Motor neuron (in vitro differentiated cells): ENCODE measurements at regions not wholly inside any gene's neighbourhood (a gene's known extent, or its start where the extent isn't known, plus 50 kb on each side); places are given as distances from the start of the nearest gene placed in this dataset.

Experiments
- ATAC-seq, 8 experiments: fragments of 200-7000 bp; cut with Tn5 transposase; replicated peaks in 6 of 8; 2 replicates each; pipeline ENCODE4 v1.8.0; 2021; ENCODE audit warnings: mild to moderate bottlenecking in 8 of 8, moderate library complexity in 8 of 8
- H3K27ac ChIP-seq, 2 donors: fragments of 250-450 bp; sonication (Bioruptor Pico); 2 replicates each; pipeline ENCODE4 v1.9.0; 2021; ENCODE audit warnings: antibody characterized with exemption in 2 of 2, mild to moderate bottlenecking in 2 of 2, moderate library complexity in 1 of 2
- H3K4me1 ChIP-seq, 2 donors: fragments of 250-450 bp; sonication (Bioruptor Pico); replicated peaks in 1 of 2; 2 replicates each; pipeline ENCODE4 v1.6.1; 2021; ENCODE audit warnings: antibody characterized with exemption in 2 of 2, mild to moderate bottlenecking in 2 of 2, moderate library complexity in 1 of 2
- H3K4me3 ChIP-seq, 5 donors: fragments of 250-450 bp; sonication (Bioruptor Pico); 2 replicates each; pipeline ENCODE4 v1.9.0; 2021; ENCODE audit warnings: antibody characterized with exemption in 5 of 5, mild to moderate bottlenecking in 5 of 5, moderate library complexity in 4 of 5
- WGBS, 10 experiments: fragments of 450-650 bp; shearing (Covaris generic); methylation state at CpG; one replicate each; pipeline ENCODE4 v1.0.0; 2022; 5-methylcytosine and 5-hydroxymethylcytosine counted together
- in situ Hi-C, 9 experiments: fragments of 400-800 bp; cut with MboI; loops; one replicate each; pipeline ENCODE4 v1.15.0; 2021; ENCODE audit warnings: low sequenced_read_pairs in 9 of 9, low pct_unique_long_range_greater_than_20kb in 2 of 9; ENCODE audit not compliant: unreplicated experiment in 9 of 9

- Histone ChIP-seq H3K4me1 (peaks cover 19 to 26% of the 10 kb centered on the region in 2 donors), H3K4me3 (no peak overlapping the region), H3K27ac (no peak overlapping the region)
- ATAC-seq = peak in 6 of 8 experiments; percentile 68 to 98 (median 96)
- WGBS, 10 experiments = 36 to 100% (median 75%) methylated on average over 1 to 3 of the region's 3 CpGs; no CpG with 5 or more reads in 2 of the 10 experiments
- in situ Hi-C loops = loop anchor here in 4 of 9 experiments (25.0 kb wide), 1 partner anchor 524 kb away; no protein-coding TSS in a partner anchor
Measured at GRCh38 chr12:77163074-77164038, 98.0 kb upstream of the E2F7 start.

- peaks cover 19 to 26% of the 10 kb centered on the region in 2 donors for H3K4me1 ChIP-seq
- no peak overlapping the region for H3K4me3 ChIP-seq
- WGBS, 10 experiments = 9 to 93% (median 32%) methylated on average over 2 of the region's 2 CpGs; no CpG with 5 or more reads in 2 of the 10 experiments
- H3K27ac ChIP-seq = no peak overlapping the region
- no peak for ATAC-seq
- in situ Hi-C loops = loop anchor here in 4 of 9 experiments (25.0 kb wide), 1 partner anchor 525 kb away; no protein-coding TSS in a partner anchor
Measured at GRCh38 chr12:77161944-77162343, 96.6 kb upstream of the E2F7 start.

- H3K4me3 ChIP-seq = no peak overlapping the region
- in situ Hi-C loops = loop anchor here in 4 of 9 experiments (25.0 kb wide), 1 partner anchor 526 kb away; no protein-coding TSS in a partner anchor
- H3K27ac ChIP-seq = no peak overlapping the region
- no peak for ATAC-seq
- peaks cover 19 to 26% of the 10 kb centered on the region in 2 donors for H3K4me1 ChIP-seq
Measured at GRCh38 chr12:77160931-77161330, 95.6 kb upstream of the E2F7 start.

GRCh38 chr12:77153706-77154105, 88.3 kb upstream of the E2F7 start:
- Histone ChIP-seq H3K4me1 (peaks cover 3% of the 10 kb centered on the region in 2 donors), H3K4me3 (no peak overlapping the region), H3K27ac (no peak overlapping the region)
- 38 to 100% (median 97%) methylated on average over 1 to 3 of the region's 3 CpGs for WGBS, 10 experiments
- no peak for ATAC-seq
- in situ Hi-C loops = loop anchor here in 5 of 9 experiments (10.0 to 25.0 kb wide), 2 partner anchors 531 to 534 kb away; no protein-coding TSS in a partner anchor

- 0 to 33% (median 10%) methylated on average over 1 to 2 of the region's 2 CpGs; no CpG with 5 or more reads in 3 of the 10 experiments for WGBS, 10 experiments
- Histone ChIP-seq H3K4me3 (no peak overlapping the region), H3K27ac (no peak overlapping the region), H3K4me1 (peaks cover 3% of the 10 kb centered on the region in 2 donors)
- peak in 6 of 8 experiments; percentile 31 to 56 (median 48) for ATAC-seq
- in situ Hi-C loops = loop anchor here in 5 of 9 experiments (10.0 to 25.0 kb wide), 2 partner anchors 532 to 535 kb away; no protein-coding TSS in a partner anchor
Measured at GRCh38 chr12:77152623-77153193, 87.3 kb upstream of the E2F7 start.

GRCh38 chr12:77151030-77151429, 85.7 kb upstream of the E2F7 start:
- 37 to 100% (median 75%) methylated on average over 3 to 4 of the region's 4 CpGs for WGBS, 10 experiments
- in situ Hi-C loops = loop anchor here in 5 of 9 experiments (10.0 to 25.0 kb wide), 2 partner anchors 534 to 536 kb away; no protein-coding TSS in a partner anchor

GRCh38 chr12:77133566-77133965, 68.2 kb upstream of the E2F7 start:
- Histone ChIP-seq H3K4me3 (no peak overlapping the region), H3K27ac (no peak overlapping the region), H3K4me1 (peaks cover 0 to 8% of the 10 kb centered on the region in 2 donors)
- peak in 5 of 8 experiments; percentile 61 to 74 (median 70) for ATAC-seq
- in situ Hi-C loops = no loop called here
- WGBS, 10 experiments = 0 to 75% (median 33%) methylated on average over 1 to 3 of the region's 3 CpGs; no CpG with 5 or more reads in 4 of the 10 experiments

More at GRCh38 chr12:77151030-77151429, 85.7 kb upstream of the E2F7 start:
- H3K27ac ChIP-seq = no peak overlapping the region
- H3K4me1 ChIP-seq = peaks cover 3% of the 10 kb centered on the region in 2 donors
- ATAC-seq = no peak
- no peak overlapping the region for H3K4me3 ChIP-seq

GRCh38 chr12:77131977-77132490, 66.7 kb upstream of the E2F7 start:
- in situ Hi-C loops = no loop called here
- Histone ChIP-seq H3K4me1 (no peaks in the 10 kb centered on the region), H3K4me3 (no peak overlapping the region), H3K27ac (no peak overlapping the region)
- WGBS, 10 experiments = 27 to 92% (median 81%) methylated on average over 1 to 2 of the region's 2 CpGs
- ATAC-seq = no peak

GRCh38 chr12:77130193-77130592, 64.8 kb upstream of the E2F7 start:
- Histone ChIP-seq H3K4me1 (no peaks in the 10 kb centered on the region), H3K27ac (no peak overlapping the region), H3K4me3 (no peak overlapping the region)
- WGBS, 10 experiments = 61 to 100% (median 80%) methylated on average over 1 to 6 of the region's 6 CpGs; no CpG with 5 or more reads in 1 of the 10 experiments
- in situ Hi-C loops = no loop called here
- no peak for ATAC-seq

GRCh38 chr12:77124767-77125166, 59.4 kb upstream of the E2F7 start:
- no peak overlapping the region for H3K4me3 ChIP-seq
- H3K4me1 ChIP-seq = peaks cover 18 to 29% of the 10 kb centered on the region in 2 donors
- no peak for ATAC-seq
- in situ Hi-C loops = no loop called here
- 17 to 100% (median 79%) methylated on average over 1 to 2 of the region's 2 CpGs; no CpG with 5 or more reads in 1 of the 10 experiments for WGBS, 10 experiments
- H3K27ac ChIP-seq = no peak overlapping the region

GRCh38 chr12:77122661-77123060, 57.3 kb upstream of the E2F7 start:
- peaks cover 18 to 29% of the 10 kb centered on the region in 2 donors for H3K4me1 ChIP-seq
- H3K27ac ChIP-seq = peak overlapping the region; percentile 52 to 78
- in situ Hi-C loops = no loop called here
- H3K4me3 ChIP-seq = no peak overlapping the region
- ATAC-seq = peak in 5 of 8 experiments; percentile 1 to 12 (median 4)

GRCh38 chr12:77122236-77122635, 56.9 kb upstream of the E2F7 start:
- H3K4me3 ChIP-seq = no peak overlapping the region
- 0 to 100% (median 48%) methylated on average over 1 to 4 of the region's 4 CpGs; no CpG with 5 or more reads in 1 of the 10 experiments for WGBS, 10 experiments
- H3K4me1 ChIP-seq = peaks cover 18 to 29% of the 10 kb centered on the region in 2 donors
- in situ Hi-C loops = no loop called here
- H3K27ac ChIP-seq = peak overlapping the region; percentile 52 to 78
- ATAC-seq = peak in 7 of 8 experiments; percentile 95 to 100 (median 100)
